Endothelial cell of umbilical vein (primary cell): ENCODE measurements at regions not wholly inside any gene's neighbourhood (a gene's known extent, or its start where the extent isn't known, plus 50 kb on each side); places are given as distances from the start of the nearest gene placed in this dataset.

Experiments
- BruUV-seq: library from RNA; stranded (reverse); fragments of 400-500 nt; replicated peaks from 2 replicates; lab custom pipeline; 2021; lab: Mats Ljungman, UMichigan
- CTCF ChIA-PET: fragments of 300-600, 350-600 bp; sonication (Branson Sonifier 250); formaldehyde crosslinking; loops from one replicate; lab custom pipeline; 2021; ENCODE audit warnings: antibody characterized with exemption, inconsistent platforms; lab: Charles Lee
- POLR2A ChIA-PET: fragments of 300-600, 350-600 bp; sonication (Branson Sonifier 250); formaldehyde crosslinking; loops from one replicate; lab custom pipeline; 2021; ENCODE audit warnings: antibody characterized with exemption, inconsistent platforms; lab: Charles Lee
- DNase-seq: peaks from one replicate; pipeline ENCODE4 v3.0.0-alpha.2; 2011; ENCODE audit warnings: low read depth, low spot score
- FAIRE-seq: peaks from 2 replicates; lab custom pipeline; 2011; peaks lifted over from hg19 to GRCh38; lab: Jason Lieb, UNC
- H2AFZ ChIP-seq: 2 replicates; pipeline ENCODE4 v1.6.0; 2012; ENCODE audit warnings: low read depth, low read length, control low read depth, inconsistent platforms
- H3K27ac ChIP-seq: 2 replicates; pipeline ENCODE4 v1.5.1; 2011; ENCODE audit warnings: low read depth, mild to moderate bottlenecking, control low read depth, low read length, moderate library complexity; ENCODE audit not compliant: insufficient read depth
- H3K27me3 ChIP-seq, 2 experiments: 2 replicates each; pipeline versions ENCODE4 v1.6.0 to v1.6.1; 2011; ENCODE audit warnings: low read length in 2 of 2, mixed read lengths in 1 of 2; ENCODE audit not compliant: control insufficient read depth in 2 of 2, insufficient read depth in 2 of 2
- H3K36me3 ChIP-seq, 2 experiments: 2 replicates in 1 of 2; 3 replicates in 1 of 2; pipeline ENCODE4 v1.5.1; 2011; ENCODE audit warnings: low read length in 2 of 2, mild to moderate bottlenecking in 1 of 2, moderate library complexity in 1 of 2; ENCODE audit not compliant: control insufficient read depth in 2 of 2, insufficient read depth in 2 of 2; ENCODE audit errors: extremely low read depth in 1 of 2
- H3K4me1 ChIP-seq: 3 replicates; pipeline ENCODE4 v1.5.1; 2011; ENCODE audit warnings: mild to moderate bottlenecking, low read length; ENCODE audit not compliant: control insufficient read depth, insufficient read depth; ENCODE audit errors: extremely low read depth
- H3K4me2 ChIP-seq: 2 replicates; pipeline ENCODE4 v1.6.1; 2011; ENCODE audit warnings: low read length, control low read depth, mixed read lengths; ENCODE audit not compliant: insufficient read depth
- H3K4me3 ChIP-seq, 3 experiments: fragments of 200-600 bp in 1 of 3; sonication (generic), shearing (Covaris generic) in 1 of 3; replicated peaks in 1 of 3; 2 replicates each; pipeline ENCODE4 v1.5.1; 2011 to 2016; ENCODE audit warnings: control low read depth in 3 of 3, low read length in 3 of 3, mild to moderate bottlenecking in 2 of 3, inconsistent platforms in 1 of 3, low read depth in 1 of 3, moderate library complexity in 1 of 3; ENCODE audit not compliant: insufficient read depth in 1 of 3
- H3K79me2 ChIP-seq: 2 replicates; pipeline ENCODE4 v1.6.0; 2012; ENCODE audit warnings: low read length, inconsistent platforms; ENCODE audit not compliant: control insufficient read depth, insufficient read depth
- H3K9ac ChIP-seq: replicated peaks from 2 replicates; pipeline ENCODE3; 2011; ENCODE audit warnings: low read length, control low read depth; ENCODE audit not compliant: insufficient read depth; ENCODE audit errors: extremely low read depth
- H3K9me1 ChIP-seq: replicated peaks from 3 replicates; pipeline ENCODE4 v1.6.0; 2011; ENCODE audit warnings: mild to moderate bottlenecking, low read length; ENCODE audit not compliant: control insufficient read depth, insufficient read depth; ENCODE audit errors: extremely low read depth
- H3K9me3 ChIP-seq: replicated peaks from 2 replicates; pipeline ENCODE4 v1.5.1; 2012; ENCODE audit warnings: low read length, inconsistent platforms; ENCODE audit not compliant: control insufficient read depth, insufficient read depth
- H4K20me1 ChIP-seq: replicated peaks from 2 replicates; pipeline ENCODE3; 2011; ENCODE audit warnings: mild to moderate bottlenecking, low read length; ENCODE audit not compliant: control insufficient read depth, insufficient read depth; ENCODE audit errors: extremely low read depth
- EZH2 ChIP-seq: IDR thresholded peaks from 2 replicates; pipeline ENCODE4 v1.6.1; 2012; ENCODE audit warnings: borderline replicate concordance, low read depth, mild to moderate bottlenecking, moderate library complexity, low read length, inconsistent platforms; ENCODE audit not compliant: severe bottlenecking
- FOS ChIP-seq: IDR thresholded peaks from 2 replicates; pipeline ENCODE4 v1.6.1; 2011; ENCODE audit warnings: mild to moderate bottlenecking, low read length, moderate library complexity, borderline replicate concordance; ENCODE audit not compliant: insufficient read depth
- GATA2 ChIP-seq: IDR thresholded peaks from 2 replicates; pipeline ENCODE4 v1.7.0; 2011; ENCODE audit warnings: low read depth, mild to moderate bottlenecking, moderate library complexity, mixed read lengths, low read length; ENCODE audit not compliant: insufficient read length, insufficient read depth
- JUN ChIP-seq: IDR thresholded peaks from 2 replicates; pipeline ENCODE4 v1.6.1; 2011; ENCODE audit warnings: borderline replicate concordance, low read depth; ENCODE audit not compliant: insufficient read length, insufficient read depth
- MAX ChIP-seq: IDR thresholded peaks from 2 replicates; pipeline ENCODE4 v1.6.1; 2011; ENCODE audit not compliant: insufficient read depth, insufficient read length
- MYC ChIP-seq: IDR thresholded peaks from one replicate; pipeline ENCODE4 v1.6.1; 2011; ENCODE audit warnings: mild to moderate bottlenecking, low read depth, low read length
- POLR2A ChIP-seq: IDR thresholded peaks from 2 replicates; pipeline ENCODE4 v1.6.1; 2012; ENCODE audit warnings: low read depth, mild to moderate bottlenecking, control low read depth, low read length
- POLR2AphosphoS5 ChIP-seq: IDR thresholded peaks from 2 replicates; pipeline ENCODE4 v1.6.1; 2012; ENCODE audit warnings: low read depth, mild to moderate bottlenecking, control low read depth, low read length, moderate library complexity; ENCODE audit not compliant: insufficient read depth
- dilution Hi-C: fragments of 300-500 bp; cut with MboI; formaldehyde crosslinking; loops from one replicate; pipeline ENCODE4 v1.15.0; 2019; ENCODE audit warnings: low sequenced_read_pairs; ENCODE audit not compliant: extremely low pct_ligation_motif_present
- intact Hi-C: fragments of 100-400 bp; cut with micrococcal nuclease; formaldehyde crosslinking; loops from one replicate; pipeline ENCODE4 v1.10.0; 2022
- TF ChIP-seq, protein P1 (sequence below), 2 donors: IDR thresholded peaks; 1 replicate in 1 of 2; 2 replicates in 1 of 2; pipeline ENCODE4 v1.5.1; 2011; ENCODE audit warnings: low read length in 2 of 2, mild to moderate bottlenecking in 2 of 2, moderate library complexity in 2 of 2, control low read depth in 1 of 2, inconsistent platforms in 1 of 2, low read depth in 1 of 2; ENCODE audit not compliant: insufficient read depth in 1 of 2; ENCODE audit errors: extremely low read depth in 1 of 2

GRCh38 chr10:2670864-2671263, 396.5 kb upstream of the PFKP start:
- BruUV-seq, result no TSS peak
- Histone ChIP-seq H3K79me2 (no peaks in the 10 kb centered on the region), H3K27ac (no peak overlapping the region), H4K20me1 (no peaks in the 10 kb centered on the region), H2AFZ (no peak overlapping the region), H3K4me3 (no peak overlapping the region), H3K9ac (no peak overlapping the region), H3K27me3 (no peaks in the 10 kb centered on the region), H3K9me1 (no peaks in the 10 kb centered on the region), H3K9me3 (peaks cover 10% of the 10 kb centered on the region), H3K36me3 (no peaks in the 10 kb centered on the region), H3K4me1 (no peaks in the 10 kb centered on the region), H3K4me2 (no peak overlapping the region)
- CTCF ChIA-PET, result no interaction called here
- TF ChIP-seq FOS (no peak), MYC (no peak), GATA2 (no peak), MAX (no peak), JUN (no peak), EZH2 (no peak), POLR2A (no peak), POLR2AphosphoS5 (no peak)
- TF ChIP-seq, protein P1, sequence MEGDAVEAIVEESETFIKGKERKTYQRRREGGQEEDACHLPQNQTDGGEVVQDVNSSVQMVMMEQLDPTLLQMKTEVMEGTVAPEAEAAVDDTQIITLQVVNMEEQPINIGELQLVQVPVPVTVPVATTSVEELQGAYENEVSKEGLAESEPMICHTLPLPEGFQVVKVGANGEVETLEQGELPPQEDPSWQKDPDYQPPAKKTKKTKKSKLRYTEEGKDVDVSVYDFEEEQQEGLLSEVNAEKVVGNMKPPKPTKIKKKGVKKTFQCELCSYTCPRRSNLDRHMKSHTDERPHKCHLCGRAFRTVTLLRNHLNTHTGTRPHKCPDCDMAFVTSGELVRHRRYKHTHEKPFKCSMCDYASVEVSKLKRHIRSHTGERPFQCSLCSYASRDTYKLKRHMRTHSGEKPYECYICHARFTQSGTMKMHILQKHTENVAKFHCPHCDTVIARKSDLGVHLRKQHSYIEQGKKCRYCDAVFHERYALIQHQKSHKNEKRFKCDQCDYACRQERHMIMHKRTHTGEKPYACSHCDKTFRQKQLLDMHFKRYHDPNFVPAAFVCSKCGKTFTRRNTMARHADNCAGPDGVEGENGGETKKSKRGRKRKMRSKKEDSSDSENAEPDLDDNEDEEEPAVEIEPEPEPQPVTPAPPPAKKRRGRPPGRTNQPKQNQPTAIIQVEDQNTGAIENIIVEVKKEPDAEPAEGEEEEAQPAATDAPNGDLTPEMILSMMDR (IDR thresholded peaks at IDR 0.05; ENCODE audit: extremely low read depth in 1 of 2, insufficient read depth in 1 of 2, low read depth in 1 of 2, low read length in 2 of 2), result no peak
- dilution Hi-C loops (no loop called here), intact Hi-C loops (no loop called here)
- FAIRE-seq, result no peak
- POLR2A ChIA-PET, result no interaction called here
- DNase-seq, result no peak
